ENCODE measurements at regions not wholly inside any gene's neighbourhood (a gene's known extent, or its start where the extent isn't known, plus 50 kb on each side); places are given as distances from the start of the nearest gene placed in this dataset.

DNA sequence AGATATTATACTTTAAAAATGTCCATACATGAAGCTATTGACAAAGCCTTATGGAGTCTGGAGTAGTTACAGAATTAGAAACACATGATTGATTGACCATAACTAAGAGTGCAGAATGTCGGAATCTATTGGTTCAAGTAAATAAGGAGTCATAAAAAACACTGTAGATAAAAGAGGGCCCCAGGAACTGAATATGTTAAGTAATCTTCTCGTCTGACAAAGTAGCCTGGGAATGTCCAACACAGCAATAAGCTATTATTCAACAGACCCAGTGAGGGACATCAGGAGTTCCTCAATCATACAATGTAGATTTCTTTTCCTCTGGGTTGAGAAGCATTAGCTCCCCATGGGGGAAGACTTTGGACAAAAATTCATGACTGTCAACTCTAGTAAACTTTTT lies 782.0 kb downstream of the SUGCT start:
- peaks cover 0 to 3% (median 0%) of the 10 kb centered on the region in 5 donors for H3K4me1 ChIP-seq (ENCODE audit: control insufficient read depth in 5 of 5, insufficient read depth in 5 of 5, low read length in 5 of 5)
- H3K36me3 ChIP-seq (ENCODE audit: control insufficient read depth in 4 of 4, insufficient read depth in 4 of 4, low read length in 4 of 4): no peaks in the 10 kb centered on the region
- H3K9me3 ChIP-seq (ENCODE audit: control insufficient read depth in 4 of 4, insufficient read depth in 3 of 4, low read length in 3 of 4): no peaks in the 10 kb centered on the region
- TF ChIP-seq CTCF (IDR thresholded peaks at IDR 0.05; ENCODE audit: control extremely low read depth, extremely low read depth): no peak
- H3K27me3 ChIP-seq (ENCODE audit: control insufficient read depth in 3 of 3, insufficient read depth in 3 of 3, low read length in 2 of 3): no peaks in the 10 kb centered on the region
- WGBS, 2 donors: 76 to 83% methylated on average over 2 of the region's 2 CpGs
- ATAC-seq (ENCODE audit: insufficient read depth, low FRiP score) (no peak), DNase-seq (no peak)
- H3K27ac ChIP-seq (ENCODE audit: low read depth in 1 of 2, low read length in 1 of 2): no peak overlapping the region
- H3K4me3 ChIP-seq: no peak overlapping the region
- H3K9ac ChIP-seq (ENCODE audit: insufficient read depth in 1 of 2, low read length in 2 of 2): no peak overlapping the region

- TF ChIP-seq CTCF (IDR thresholded peaks at IDR 0.05; ENCODE audit: control extremely low read depth, extremely low read depth): no peak
- Histone ChIP-seq H3K9me3 (ENCODE audit: control insufficient read depth in 4 of 4, insufficient read depth in 3 of 4, low read length in 3 of 4) (no peaks in the 10 kb centered on the region), H3K4me3 (no peak overlapping the region), H3K4me1 (ENCODE audit: control insufficient read depth in 5 of 5, insufficient read depth in 5 of 5, low read length in 5 of 5) (peaks cover 0 to 3% (median 0%) of the 10 kb centered on the region in 5 donors), H3K9ac (ENCODE audit: insufficient read depth in 1 of 2, low read length in 2 of 2) (no peak overlapping the region), H3K27ac (ENCODE audit: low read depth in 1 of 2, low read length in 1 of 2) (no peak overlapping the region), H3K27me3 (ENCODE audit: control insufficient read depth in 3 of 3, insufficient read depth in 3 of 3, low read length in 2 of 3) (no peaks in the 10 kb centered on the region), H3K36me3 (ENCODE audit: control insufficient read depth in 4 of 4, insufficient read depth in 4 of 4, low read length in 4 of 4) (no peaks in the 10 kb centered on the region)
- no peak for ATAC-seq (ENCODE audit: insufficient read depth, low FRiP score)
- 81 to 88% methylated on average over 5 of the region's 5 CpGs for WGBS, 2 donors
- no peak for DNase-seq
Observed at GRCh38 chr7:40915071-40915470, 780.3 kb downstream of the SUGCT start.
